Activated CD8-positive, alpha-beta memory T cell treated with anti-CD3 and anti-CD28 coated beads for 36 hours (primary cell): ENCODE measurements at regions not wholly inside any gene's neighbourhood (a gene's known extent, or its start where the extent isn't known, plus 50 kb on each side); places are given as distances from the start of the nearest gene placed in this dataset.

Experiments
- CTCF ChIA-PET: fragments of 350-600 bp; sonication (Branson Sonifier 250); formaldehyde crosslinking; loops from one replicate; lab custom pipeline; 2021; ENCODE audit warnings: antibody characterized with exemption; lab: Charles Lee
- POLR2A ChIA-PET: fragments of 350-600 bp; sonication (Branson Sonifier 250); formaldehyde crosslinking; loops from one replicate; lab custom pipeline; 2021; ENCODE audit warnings: antibody characterized with exemption; lab: Charles Lee

- ChIA-PET POLR2A (no interaction called here), CTCF (no interaction called here)
Measured at GRCh38 chr3:188053710-188054380, 100.1 kb upstream of the LPP start.

- CTCF ChIA-PET = interaction anchor here (0.7 kb wide), 1 partner anchor 117 kb away, joined by 4 read pairs; no protein-coding TSS in a partner anchor
- POLR2A ChIA-PET = no interaction called here
Measured at GRCh38 chr3:188054541-188054940, 99.4 kb upstream of the LPP start.

DNA sequence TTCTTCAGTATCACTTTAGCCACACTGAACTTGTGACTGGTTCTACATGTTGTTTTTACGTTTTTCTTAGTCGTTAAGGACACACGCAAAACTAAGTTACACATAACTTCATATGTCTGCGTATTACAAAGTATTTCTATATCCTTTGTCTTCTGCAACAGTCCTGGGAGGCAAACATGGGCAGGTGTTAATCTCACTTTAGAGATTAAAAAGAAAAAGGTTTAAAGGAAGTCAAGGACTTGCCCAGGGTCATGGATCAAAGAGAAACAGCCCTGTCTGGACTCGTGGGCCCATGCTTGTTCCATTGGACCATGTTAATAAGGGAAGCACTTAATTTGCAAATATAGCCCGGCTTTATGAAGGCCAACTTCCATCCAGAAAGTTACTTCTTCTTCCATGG lies 98.6 kb upstream of the LPP start:
- CTCF ChIA-PET = no interaction called here
- POLR2A ChIA-PET = no interaction called here

- CTCF ChIA-PET = no interaction called here
- POLR2A ChIA-PET = no interaction called here
Measured at GRCh38 chr3:188057124-188057523, 96.8 kb upstream of the LPP start.

- ChIA-PET CTCF (no interaction called here), POLR2A (no interaction called here)
Measured at GRCh38 chr3:188058569-188059184, 95.3 kb upstream of the LPP start.

DNA sequence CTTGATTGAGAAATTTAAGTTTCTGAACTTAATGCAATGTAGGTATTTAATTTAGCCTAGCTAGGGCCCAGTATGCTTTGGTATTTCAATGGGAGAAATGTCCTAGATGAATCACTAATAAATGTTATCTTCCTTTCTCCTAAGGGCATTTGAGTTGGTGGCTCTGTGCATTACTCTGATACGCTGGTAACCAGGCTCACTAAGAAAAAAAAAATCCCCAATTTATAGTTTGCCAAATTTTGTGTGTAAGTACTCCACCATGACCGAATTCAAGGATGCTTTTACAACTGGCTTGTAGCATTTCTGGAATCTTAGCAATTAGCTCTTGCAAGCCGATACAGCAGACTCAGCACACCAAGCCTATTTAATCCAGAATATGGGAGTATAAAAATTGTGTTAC lies 94.6 kb upstream of the LPP start:
- POLR2A ChIA-PET = no interaction called here
- CTCF ChIA-PET = interaction anchor here (1.0 kb wide), 1 partner anchor 319 kb away, joined by 3 read pairs; no protein-coding TSS in a partner anchor

DNA sequence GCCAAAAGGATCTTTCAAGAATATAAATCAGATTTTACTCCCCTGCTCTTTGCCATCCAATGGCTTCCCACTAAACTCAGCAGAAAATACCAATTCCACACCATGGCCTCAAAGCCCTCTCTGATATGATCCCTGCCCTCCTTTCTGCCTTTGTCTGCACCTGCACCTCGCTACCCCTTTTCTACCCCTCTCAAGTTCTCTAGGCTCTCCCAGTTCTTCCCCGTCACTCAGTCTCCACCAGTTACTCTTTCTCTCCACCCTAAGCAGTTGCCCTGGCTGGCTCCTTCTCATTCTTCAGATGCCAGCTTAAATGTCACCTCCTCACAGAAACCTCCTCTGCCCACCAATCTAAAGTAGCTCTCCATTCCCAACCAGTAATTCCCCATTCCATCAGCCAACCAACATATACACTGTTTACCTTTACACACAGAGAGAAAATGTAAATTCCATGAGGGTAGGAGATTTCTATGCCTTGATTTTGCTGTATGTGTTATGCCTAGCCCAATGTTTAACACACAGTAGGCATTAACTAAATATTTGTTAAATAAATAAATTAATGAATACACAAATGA lies 93.6 kb upstream of the LPP start:
- ChIA-PET CTCF (interaction anchor here (1.0 kb wide), 1 partner anchor 320 kb away, joined by 3 read pairs; no protein-coding TSS in a partner anchor), POLR2A (no interaction called here)

DNA sequence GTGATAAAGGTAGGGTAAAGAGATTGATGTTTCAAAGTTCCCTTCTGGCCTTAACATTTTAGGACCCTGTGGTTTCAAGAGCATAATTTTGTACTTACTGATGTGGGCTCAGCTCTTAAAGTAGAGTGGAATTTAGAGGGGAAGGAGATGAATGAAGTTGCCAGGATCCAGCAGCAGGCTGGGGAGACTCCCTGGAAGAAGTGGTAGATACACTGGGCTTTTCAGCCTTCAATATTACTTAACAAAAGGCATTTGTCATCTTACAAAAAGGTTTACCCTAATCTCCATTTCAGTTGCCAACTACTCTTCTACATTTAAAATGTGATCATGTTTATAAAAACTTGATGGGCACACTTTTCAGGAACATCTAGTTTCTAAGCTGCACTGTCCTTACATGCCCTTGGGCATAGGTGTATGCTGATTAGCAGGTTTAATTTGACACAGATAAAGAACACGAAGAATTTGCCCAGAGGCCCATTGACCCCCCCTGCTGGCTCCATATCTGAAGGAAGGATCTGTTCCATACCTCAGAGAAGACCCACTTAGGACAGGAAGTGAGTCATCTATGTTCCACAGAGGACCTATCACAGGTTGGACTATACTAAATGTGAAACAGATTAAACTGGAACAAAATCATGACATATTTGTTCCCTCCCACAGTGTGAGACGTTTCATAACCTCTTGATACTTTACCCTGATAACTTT lies 93.0 kb upstream of the LPP start:
- CTCF ChIA-PET = no interaction called here
- POLR2A ChIA-PET = interaction anchor here (0.7 kb wide), 1 partner anchor 261 kb away, joined by 4 read pairs; no protein-coding TSS in a partner anchor

- CTCF ChIA-PET = interaction anchor here (0.8 to 1.0 kb wide), 2 partner anchors 13 to 127 kb away, joined by 3 read pairs; no protein-coding TSS in a partner anchor
- POLR2A ChIA-PET = no interaction called here
Measured at GRCh38 chr3:188062216-188062615, 91.7 kb upstream of the LPP start.

DNA sequence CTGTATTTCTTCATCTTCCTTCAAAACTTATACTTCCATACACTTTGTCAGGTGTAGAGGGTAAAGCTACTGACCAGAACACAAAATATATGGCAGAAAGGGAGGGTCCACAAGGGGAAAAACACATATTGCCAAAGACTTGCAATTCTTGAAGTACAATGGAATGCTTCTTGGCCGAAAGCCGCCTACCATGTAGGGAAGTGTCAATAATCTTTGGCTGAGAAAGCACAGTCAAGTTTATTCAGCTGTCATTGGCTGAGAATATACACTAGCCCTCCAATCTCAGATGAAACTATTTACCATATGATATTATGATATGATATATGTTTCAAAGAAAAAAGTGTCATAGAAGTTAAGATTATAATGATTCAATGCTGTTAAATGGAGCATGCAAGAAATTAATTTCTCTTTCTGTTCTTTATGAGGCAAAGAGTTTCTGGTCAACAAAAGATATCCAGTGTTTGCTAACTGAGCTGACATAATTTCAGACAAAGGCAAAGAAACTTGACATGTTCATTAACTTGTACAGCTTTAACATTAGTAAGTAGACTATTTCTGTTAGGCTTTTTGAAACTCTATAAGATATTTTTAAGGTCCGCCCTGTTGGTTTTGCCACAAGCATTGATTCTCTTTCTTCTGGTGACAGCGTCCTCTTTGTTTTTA lies 89.0 kb upstream of the LPP start:
- CTCF ChIA-PET = no interaction called here

GRCh38 chr3:188066141-188066540 lies 87.8 kb upstream of the LPP start:
- ChIA-PET POLR2A (interaction anchor here (0.6 kb wide), 1 partner anchor 864 kb away, joined by 4 read pairs; no protein-coding TSS in a partner anchor), CTCF (no interaction called here)

More for the DNA sequence above, 89.0 kb upstream of the LPP start:
- POLR2A ChIA-PET = interaction anchor here (0.6 kb wide), 2 partner anchors 89 to 116 kb away, joined by 3 read pairs; no protein-coding TSS in a partner anchor

- CTCF ChIA-PET = interaction anchor here (0.5 kb wide), 1 partner anchor 82 kb away, joined by 3 read pairs; no protein-coding TSS in a partner anchor
Measured at GRCh38 chr3:188067932-188068331, 86.0 kb upstream of the LPP start.

DNA sequence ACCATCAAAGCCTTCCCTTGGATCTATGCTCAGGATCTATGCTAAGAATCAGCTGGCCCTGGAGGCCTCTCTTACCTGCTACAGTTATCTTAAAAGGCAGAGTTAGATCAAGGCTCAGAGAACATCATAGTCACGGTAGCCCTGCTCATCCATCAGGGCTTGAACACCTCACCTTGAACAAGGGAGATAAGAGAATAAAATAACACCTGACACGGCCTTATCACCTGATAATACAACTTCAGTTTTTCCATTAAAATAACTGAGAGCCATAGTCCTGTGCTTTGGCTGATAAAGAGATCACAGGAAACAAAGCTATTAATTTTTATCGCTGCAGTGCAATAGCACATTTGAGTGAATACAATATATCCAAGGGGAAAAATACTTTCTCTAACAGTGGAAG lies 85.6 kb upstream of the LPP start:
- CTCF ChIA-PET = no interaction called here
- POLR2A ChIA-PET = no interaction called here

More at GRCh38 chr3:188067932-188068331, 86.0 kb upstream of the LPP start:
- POLR2A ChIA-PET = no interaction called here

- ChIA-PET POLR2A (no interaction called here), CTCF (no interaction called here)
Measured at GRCh38 chr3:188071636-188072035, 82.3 kb upstream of the LPP start.

DNA sequence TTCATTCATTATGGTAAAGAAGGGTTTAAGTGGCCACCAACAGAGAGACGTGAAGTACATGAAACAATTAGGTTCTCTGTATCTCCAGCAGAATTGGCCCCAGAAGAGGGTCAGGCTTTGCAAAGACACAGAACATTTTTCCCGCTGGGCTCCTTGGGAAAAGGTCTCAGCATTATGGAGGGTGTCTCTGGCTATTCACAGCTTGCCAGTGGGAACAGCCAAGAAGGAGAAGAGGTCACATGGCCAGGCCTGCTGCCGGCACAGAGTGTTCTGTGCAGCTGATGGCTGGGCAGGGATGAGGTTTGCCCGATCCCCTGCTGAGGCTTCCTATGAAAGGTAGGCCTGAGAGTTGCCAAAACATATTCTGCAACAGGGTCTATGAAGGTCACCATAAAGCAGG lies 77.8 kb upstream of the LPP start:
- ChIA-PET CTCF (interaction anchor here (0.9 kb wide), 1 partner anchor 336 kb away, joined by 3 read pairs; no protein-coding TSS in a partner anchor), POLR2A (no interaction called here)

DNA sequence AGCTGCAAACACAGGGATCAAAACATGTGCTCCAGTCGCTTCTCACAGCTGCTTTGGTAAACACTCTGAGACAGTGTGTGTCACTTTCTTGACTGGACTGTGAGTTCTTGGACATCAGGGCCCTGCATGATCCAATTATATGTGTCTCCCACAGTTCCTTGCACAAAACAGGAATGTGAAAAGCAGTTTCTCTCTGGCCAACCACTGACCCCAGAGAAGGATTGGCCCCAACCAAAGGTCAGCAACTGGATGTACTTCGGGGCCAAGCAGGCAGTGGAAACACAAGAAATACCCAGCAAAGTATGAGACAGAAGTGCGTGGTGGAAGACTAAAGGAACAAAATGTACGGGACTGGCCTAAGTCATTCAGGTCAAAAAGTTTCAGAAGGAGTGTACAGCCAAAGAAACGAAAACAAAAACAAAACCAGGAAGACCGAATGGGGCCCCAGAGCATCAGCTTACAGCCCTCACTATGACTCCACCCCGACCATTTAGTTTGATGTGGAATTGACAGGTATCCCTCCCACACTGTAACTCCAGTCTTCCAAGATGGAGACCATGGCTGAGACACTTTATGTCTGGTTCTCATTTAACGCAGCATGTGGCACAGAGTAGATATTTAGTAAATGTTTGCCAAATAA lies 76.7 kb upstream of the LPP start:
- CTCF ChIA-PET = no interaction called here

DNA sequence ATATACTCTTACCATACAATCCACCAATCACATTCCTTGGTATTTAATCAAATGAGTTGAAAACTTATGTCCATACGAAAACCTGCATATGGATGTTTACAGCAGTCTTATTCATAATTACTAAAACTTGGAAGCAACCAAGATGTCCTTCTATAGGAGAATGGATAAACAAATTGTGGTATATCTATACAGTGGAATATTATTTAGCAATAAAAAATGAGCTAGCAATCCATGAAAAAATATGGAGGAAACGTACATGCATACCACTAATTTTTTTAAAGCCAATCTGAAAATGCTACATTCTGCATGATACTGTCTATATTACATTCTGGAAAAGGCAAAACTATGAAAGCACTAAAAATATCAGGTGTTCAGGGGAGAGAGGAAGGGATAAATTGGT lies 73.9 kb upstream of the LPP start:
- CTCF ChIA-PET = no interaction called here
- POLR2A ChIA-PET = no interaction called here

More for the DNA sequence above, 76.7 kb upstream of the LPP start:
- POLR2A ChIA-PET = no interaction called here

DNA sequence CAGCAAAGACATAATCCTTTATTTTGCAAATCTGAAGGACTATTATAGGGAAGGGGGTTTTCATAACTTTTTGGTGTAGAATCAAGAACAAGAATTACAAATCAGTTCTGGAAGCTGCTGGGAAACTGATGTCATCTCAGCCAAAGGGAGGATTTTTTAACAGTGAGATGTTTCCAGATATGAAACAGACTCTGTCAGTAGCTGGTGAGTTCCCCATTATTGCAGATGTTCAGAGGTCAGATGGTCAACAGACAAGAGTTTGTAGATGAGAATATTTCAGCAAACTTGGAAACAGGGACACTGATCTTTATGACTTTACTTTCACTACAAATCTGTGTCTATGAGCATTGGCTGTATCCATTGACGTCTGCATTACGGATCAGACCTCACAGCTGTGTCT lies 71.9 kb upstream of the LPP start:
- ChIA-PET CTCF (no interaction called here), POLR2A (no interaction called here)

DNA sequence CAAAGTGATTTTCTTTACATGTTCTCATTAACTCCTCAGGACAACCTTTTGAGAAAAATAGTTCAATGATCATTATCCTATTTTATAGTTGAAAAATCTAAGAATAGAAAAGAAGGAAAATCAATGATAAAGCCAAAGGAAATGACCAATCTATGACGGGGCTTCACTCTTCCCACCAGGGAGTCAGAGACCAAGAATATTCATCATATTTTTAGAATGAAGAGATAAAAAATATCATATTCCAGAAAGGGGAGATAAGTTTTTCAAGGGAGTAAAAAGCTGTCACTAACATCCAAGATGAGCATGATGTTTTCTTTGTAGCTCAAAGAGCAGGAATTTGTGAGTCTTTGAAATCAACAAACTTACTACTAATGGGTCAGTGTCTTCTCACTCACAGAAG lies 71.5 kb upstream of the LPP start:
- ChIA-PET CTCF (no interaction called here), POLR2A (no interaction called here)
